GM23338 (cell line): ENCODE measurements at regions not wholly inside any gene's neighbourhood (a gene's known extent, or its start where the extent isn't known, plus 50 kb on each side); places are given as distances from the start of the nearest gene placed in this dataset.

Source experiments
- ATAC-seq: fragments of 200-7000 bp; cut with Tn5 transposase; 3 replicates; pipeline ENCODE4 v1.9.1; 2020
- DNase-seq: peaks from one replicate; pipeline ENCODE4 v3.0.0-alpha.2; 2015; ENCODE audit warnings: low spot score
- H2AFZ ChIP-seq: fragments of 200-600 bp; sonication (generic); 2 replicates; pipeline ENCODE4 v1.8.0; 2016; ENCODE audit warnings: antibody characterized with exemption, mild to moderate bottlenecking, moderate library complexity
- H3F3A ChIP-seq: fragments of 200-600 bp; sonication (generic); replicated peaks from 2 replicates; pipeline ENCODE4 v1.8.0; 2017; ENCODE audit warnings: antibody characterized with exemption, mixed run types, low read depth
- H3K27ac ChIP-seq: fragments of 200-600 bp; sonication (generic); 2 replicates; pipeline ENCODE4 v1.6.1; 2016; ENCODE audit warnings: low read depth
- H3K27me3 ChIP-seq: fragments of 200-600 bp; sonication (generic); 2 replicates; pipeline ENCODE4 v1.8.0; 2016; ENCODE audit warnings: mild to moderate bottlenecking, mixed run types, moderate library complexity; ENCODE audit not compliant: insufficient read depth
- H3K36me3 ChIP-seq: fragments of 200-600 bp; sonication (generic); 2 replicates; pipeline ENCODE4 v1.8.0; 2016; ENCODE audit warnings: mild to moderate bottlenecking; ENCODE audit not compliant: insufficient read depth
- H3K4me1 ChIP-seq: fragments of 200-600 bp; sonication (generic); 2 replicates; pipeline ENCODE4 v1.8.0; 2016; ENCODE audit warnings: mild to moderate bottlenecking, moderate library complexity; ENCODE audit not compliant: insufficient read depth
- H3K4me2 ChIP-seq: fragments of 200-600 bp; sonication (generic); 2 replicates; pipeline ENCODE4 v1.7.1; 2017; ENCODE audit warnings: mixed run types
- H3K4me3 ChIP-seq: fragments of 200-600 bp; sonication (generic); 2 replicates; pipeline ENCODE4 v1.6.1; 2016; ENCODE audit warnings: mixed run types
- H3K79me2 ChIP-seq: fragments of 200-600 bp; sonication (generic); replicated peaks from 2 replicates; pipeline ENCODE4 v1.8.0; 2017; ENCODE audit warnings: mild to moderate bottlenecking; ENCODE audit not compliant: insufficient read depth
- H3K9me2 ChIP-seq: fragments of 200-600 bp; sonication (generic); 2 replicates; pipeline ENCODE4 v1.8.0; 2017; ENCODE audit not compliant: insufficient read depth
- H4K20me1 ChIP-seq: fragments of 200-600 bp; sonication (generic); replicated peaks from 2 replicates; pipeline ENCODE4 v1.8.0; 2017; ENCODE audit warnings: mild to moderate bottlenecking; ENCODE audit not compliant: insufficient read depth
- H3K27ac Mint-ChIP-seq: 2 replicates; pipeline ENCODE4 v1.8.0; 2020; ENCODE audit warnings: inconsistent platforms, mild to moderate bottlenecking, moderate library complexity, mixed read lengths
- H3K27me3 Mint-ChIP-seq: 3 replicates; pipeline ENCODE4 v1.8.0; 2022; ENCODE audit warnings: low read depth, mild to moderate bottlenecking, moderate library complexity, mixed read lengths, inconsistent platforms; ENCODE audit not compliant: insufficient read depth, poor library complexity
- H3K36me3 Mint-ChIP-seq: 3 replicates; pipeline ENCODE4 v1.8.0; 2021; ENCODE audit warnings: low read depth, mild to moderate bottlenecking, inconsistent platforms, moderate library complexity, mixed read lengths
- H3K4me1 Mint-ChIP-seq: 3 replicates; pipeline ENCODE4 v1.8.0; 2020; ENCODE audit warnings: mild to moderate bottlenecking, inconsistent platforms, mixed read lengths
- H3K4me3 Mint-ChIP-seq: 3 replicates; pipeline ENCODE4 v1.8.0; 2021; ENCODE audit warnings: moderate library complexity, mild to moderate bottlenecking, inconsistent platforms, mixed read lengths
- H3K9me3 Mint-ChIP-seq: 3 replicates; pipeline ENCODE4 v1.8.0; 2020; ENCODE audit warnings: moderate library complexity, mild to moderate bottlenecking, inconsistent platforms, mixed read lengths
- CREB1 ChIP-seq: fragments of 250-450 bp; sonication (Bioruptor Pico); IDR thresholded peaks from 2 replicates; pipeline ENCODE4 v1.5.0; 2020; ENCODE audit warnings: low read depth, mild to moderate bottlenecking, moderate library complexity
- CTCF ChIP-seq, 2 experiments: fragments of 200-600 bp in 1 of 2; sonication (generic) in 1 of 2; conservative IDR thresholded peaks; 2 replicates each; pipeline versions ENCODE4 v1.5.1 to v1.6.1; 2016 to 2017; ENCODE audit warnings: antibody characterized with exemption in 2 of 2, low read depth in 2 of 2, mild to moderate bottlenecking in 2 of 2, moderate library complexity in 1 of 2
- ETS1 ChIP-seq: IDR thresholded peaks from 2 replicates; pipeline ENCODE4 v1.6.1; 2016; ENCODE audit warnings: antibody characterized with exemption
- EZH2 ChIP-seq: fragments of 200-600 bp; sonication (generic); IDR thresholded peaks from one replicate; pipeline ENCODE4 v1.8.0; 2017; ENCODE audit warnings: antibody characterized with exemption, mild to moderate bottlenecking, low read depth; ENCODE audit not compliant: unreplicated experiment
- EZH2phosphoT487 ChIP-seq: fragments of 200-600 bp; sonication (generic); IDR thresholded peaks from one replicate; pipeline ENCODE4 v1.8.1; 2018; ENCODE audit warnings: antibody characterized with exemption; ENCODE audit not compliant: unreplicated experiment
- JUNB ChIP-seq: IDR thresholded peaks from one replicate; pipeline ENCODE4 v1.6.1; 2016; ENCODE audit warnings: antibody characterized with exemption; ENCODE audit not compliant: unreplicated experiment
- NANOG ChIP-seq: IDR thresholded peaks from 2 replicates; pipeline ENCODE4 v1.6.1; 2016; ENCODE audit warnings: antibody characterized with exemption, borderline replicate concordance
- POLR2AphosphoS5 ChIP-seq: IDR thresholded peaks from 2 replicates; pipeline ENCODE4 v1.6.1; 2016; ENCODE audit warnings: antibody characterized with exemption, low read depth
- REST ChIP-seq: IDR thresholded peaks from one replicate; pipeline ENCODE4 v1.6.1; 2018; ENCODE audit warnings: antibody characterized with exemption; ENCODE audit not compliant: unreplicated experiment
- STAT1 ChIP-seq: IDR thresholded peaks from one replicate; pipeline ENCODE4 v1.6.1; 2016; ENCODE audit warnings: antibody characterized with exemption; ENCODE audit not compliant: unreplicated experiment
- ZNF114 ChIP-seq: fragments of 250-450 bp; sonication (Bioruptor Pico); IDR thresholded peaks from 2 replicates; pipeline ENCODE4 v1.5.0; 2020; ENCODE audit warnings: mild to moderate bottlenecking, moderate library complexity
- ZNF331 ChIP-seq: fragments of 250-450 bp; sonication (Bioruptor Pico); IDR thresholded peaks from 2 replicates; pipeline ENCODE4 v1.5.0; 2020; ENCODE audit warnings: low read depth, mild to moderate bottlenecking, moderate library complexity
- ZNF462 ChIP-seq: fragments of 250-450 bp; sonication (Bioruptor Pico); IDR thresholded peaks from 2 replicates; pipeline ENCODE4 v1.5.0; 2020; ENCODE audit warnings: mild to moderate bottlenecking, moderate library complexity

GRCh38 chr10:78954689-78955088 is 114.1 kb upstream of the ZMIZ1 start:
- Histone ChIP-seq H4K20me1 (no peaks in the 10 kb centered on the region), H3K9me2 (no peaks in the 10 kb centered on the region), H3K36me3 (no peaks in the 10 kb centered on the region), H3K79me2 (no peaks in the 10 kb centered on the region), H3F3A (no peaks in the 10 kb centered on the region), H3K27me3 (no peaks in the 10 kb centered on the region), H3K4me3 (no peak overlapping the region), H2AFZ (no peak overlapping the region), H3K4me2 (no peak overlapping the region), H3K27ac (no peak overlapping the region), H3K4me1 (no peaks in the 10 kb centered on the region)
- ATAC-seq (no peak), DNase-seq (no peak)
- no peak overlapping the region for H3K4me3 Mint-ChIP-seq
- no peaks in the 10 kb centered on the region for H3K36me3 Mint-ChIP-seq
- TF ChIP-seq ZNF462 (CRISPR knock-in tag) = no peak
- no peak for TF ChIP-seq NANOG
- no peak for TF ChIP-seq EZH2phosphoT487
- TF ChIP-seq CREB1 (CRISPR knock-in tag) = no peak
- no peak for TF ChIP-seq EZH2
- no peak for TF ChIP-seq STAT1
- no peak for TF ChIP-seq ZNF331 (CRISPR knock-in tag)
- no peak for TF ChIP-seq ETS1
- no peak for TF ChIP-seq ZNF114 (CRISPR knock-in tag)
- no peak for TF ChIP-seq REST
- no peak for TF ChIP-seq POLR2AphosphoS5
- TF ChIP-seq CTCF (conservative IDR thresholded peaks at IDR 0.05; ENCODE audit: low read depth in 2 of 2) = no peak
- no peak for TF ChIP-seq JUNB
- H3K27ac Mint-ChIP-seq = no peak overlapping the region
- H3K9me3 Mint-ChIP-seq = no peaks in the 10 kb centered on the region
- peaks cover 7% of the 10 kb centered on the region; the same call in 2 of the 3 replicates for H3K4me1 Mint-ChIP-seq
- peaks cover 27% of the 10 kb centered on the region for H3K27me3 Mint-ChIP-seq
